GM21367 (cell line): ENCODE measurements at regions not wholly inside any gene's neighbourhood (a gene's known extent, or its start where the extent isn't known, plus 50 kb on each side); places are given as distances from the start of the nearest gene placed in this dataset.
"Not testable (repeated sequence)": the region's sequence is repeated elsewhere in the genome, so short reads cannot be mapped to it uniquely, and the experiment has no call there.

Experiments used
- ATAC-seq: cut with Tn5 transposase; IDR thresholded peaks from one replicate; pipeline ENCODE4 v1.9.1; 2021; ENCODE audit not compliant: unreplicated experiment

GRCh38 chr4:83732114-83732635 lies 196.3 kb downstream of the GPAT3 start:
- ATAC-seq, result no peak

DNA sequence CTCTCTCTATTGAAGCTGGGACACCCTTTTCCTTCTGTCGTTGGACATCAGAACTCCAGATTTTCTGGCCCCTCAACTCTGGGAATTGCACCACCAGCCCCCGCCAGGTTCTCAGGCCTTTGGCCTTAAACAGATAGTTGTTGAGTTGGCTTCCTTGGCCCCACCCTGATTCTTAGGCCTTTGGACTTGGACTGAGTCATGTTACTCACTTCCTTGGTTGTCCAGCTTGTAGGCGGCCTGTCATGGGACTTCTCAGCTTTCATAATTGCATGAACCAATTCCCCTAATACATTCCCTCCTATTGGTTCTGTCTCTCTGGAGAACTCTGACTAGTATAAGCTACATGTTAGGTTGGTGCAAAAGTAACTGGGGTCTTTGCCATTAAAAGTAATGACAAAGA lies 195.7 kb downstream of the GPAT3 start:
- ATAC-seq, result no peak

- ATAC-seq, result not testable (repeated sequence)
These were observed 195.1 kb downstream of the GPAT3 start for GRCh38 chr4:83730958-83731357.

DNA sequence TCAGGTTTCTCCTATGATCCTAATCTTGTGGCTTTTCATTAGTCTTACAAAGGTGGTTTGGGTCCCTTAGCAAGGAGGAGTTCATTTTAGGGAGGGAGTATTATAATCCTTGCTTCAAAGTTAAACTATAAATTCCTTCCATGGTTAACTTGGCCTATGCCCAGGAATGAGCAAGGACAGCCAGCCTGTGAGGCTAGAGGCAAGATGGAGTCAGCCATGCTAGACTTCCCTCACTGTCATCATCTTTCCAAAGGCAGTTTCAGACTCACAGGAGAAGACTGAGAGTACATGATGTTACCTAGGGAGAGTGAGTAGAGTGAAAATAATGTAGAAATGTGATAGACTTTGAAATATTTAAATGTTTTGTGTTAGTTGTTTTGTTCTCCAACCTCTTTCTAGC lies 192.3 kb downstream of the GPAT3 start:
- no peak for ATAC-seq

DNA sequence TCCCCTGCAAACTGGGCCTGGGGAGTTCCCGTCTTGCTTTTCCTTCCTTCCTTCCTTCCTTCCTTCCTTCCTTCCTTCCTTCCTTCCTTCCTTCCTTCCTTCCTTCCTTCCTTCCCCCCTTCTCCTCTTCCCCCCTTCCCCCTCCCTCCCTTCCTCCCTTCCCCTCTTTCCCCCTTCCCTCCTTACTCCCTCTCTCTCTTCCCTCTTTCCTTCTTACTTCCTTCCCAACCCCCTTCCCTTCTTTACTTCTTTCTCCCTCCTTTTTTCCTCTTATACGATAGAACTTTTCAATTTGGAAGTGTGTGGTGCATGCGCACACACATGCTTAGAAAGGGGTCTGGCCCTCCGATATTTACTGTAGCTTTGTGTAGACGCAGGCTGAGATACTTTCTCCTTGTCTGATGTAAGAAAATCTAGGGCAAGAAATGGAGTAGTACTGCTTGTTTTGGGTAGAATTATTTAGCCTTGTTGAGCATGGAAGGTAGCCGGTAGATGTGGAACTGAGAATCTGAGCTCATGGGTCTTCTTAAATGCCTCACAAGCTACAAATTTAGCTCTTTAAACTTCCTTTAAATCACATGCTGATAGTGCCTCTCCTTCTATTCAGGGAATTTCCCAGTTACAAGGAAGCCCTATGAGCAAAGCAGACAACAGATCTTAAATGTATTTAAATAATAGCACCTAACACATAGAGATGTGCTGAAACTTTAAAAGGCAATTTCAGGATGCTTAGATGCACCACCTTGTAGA lies 189.6 kb downstream of the GPAT3 start:
- ATAC-seq, result no peak

- no peak for ATAC-seq
These were observed 188.8 kb downstream of the GPAT3 start for GRCh38 chr4:83724485-83725335.

DNA sequence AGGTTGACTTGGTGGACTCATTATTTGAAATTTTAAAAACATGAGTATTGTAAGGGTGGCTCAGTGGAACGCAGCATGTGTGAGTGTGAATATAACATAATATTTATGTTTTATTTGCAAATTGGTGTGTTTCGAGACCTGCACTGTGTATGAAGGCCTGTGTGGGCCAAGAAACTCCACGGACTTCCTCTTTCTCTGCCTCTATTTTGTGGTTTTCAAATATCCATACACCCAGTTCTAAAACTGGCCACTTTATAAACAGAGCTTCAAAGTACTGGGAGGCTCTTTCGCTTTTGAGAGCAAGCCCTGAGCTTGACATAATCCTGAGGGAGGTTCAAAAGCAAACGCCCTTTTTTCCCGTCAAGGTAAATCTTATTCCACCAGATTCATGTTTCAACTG lies 187.7 kb downstream of the GPAT3 start:
- ATAC-seq, result no peak

GRCh38 chr4:83722730-83723269 lies 186.9 kb downstream of the GPAT3 start:
- ATAC-seq, result no peak

DNA sequence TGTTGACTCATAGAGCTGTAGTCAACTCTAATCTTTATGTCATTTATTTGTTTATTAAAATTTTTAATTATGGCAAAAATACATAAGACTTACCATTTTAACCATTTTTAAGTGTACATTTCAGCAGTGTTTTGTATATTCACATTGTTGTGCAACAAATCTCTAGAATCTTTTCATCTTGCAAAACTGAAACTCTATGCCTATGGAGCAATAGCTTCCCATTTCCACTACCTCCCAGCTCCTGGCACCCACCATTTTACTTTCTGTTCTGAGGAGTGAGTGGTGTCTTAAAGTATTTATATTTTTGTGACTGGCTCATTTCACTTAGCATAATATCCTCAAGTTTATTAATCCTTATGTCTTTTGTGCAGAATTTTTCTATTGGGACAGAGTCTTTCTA lies 181.0 kb downstream of the GPAT3 start:
- no peak for ATAC-seq

GRCh38 chr4:83712890-83713289 lies 177.0 kb downstream of the GPAT3 start:
- no peak for ATAC-seq

- no peak for ATAC-seq
These were observed 173.7 kb downstream of the GPAT3 start for GRCh38 chr4:83709627-83710026.

- ATAC-seq, result no peak
These were observed 172.7 kb downstream of the GPAT3 start for GRCh38 chr4:83708500-83709175.

- ATAC-seq, result no peak
These were observed 168.9 kb downstream of the GPAT3 start for GRCh38 chr4:83704786-83705185.

- no peak for ATAC-seq
These were observed 167.8 kb downstream of the GPAT3 start for GRCh38 chr4:83703752-83704151.

DNA sequence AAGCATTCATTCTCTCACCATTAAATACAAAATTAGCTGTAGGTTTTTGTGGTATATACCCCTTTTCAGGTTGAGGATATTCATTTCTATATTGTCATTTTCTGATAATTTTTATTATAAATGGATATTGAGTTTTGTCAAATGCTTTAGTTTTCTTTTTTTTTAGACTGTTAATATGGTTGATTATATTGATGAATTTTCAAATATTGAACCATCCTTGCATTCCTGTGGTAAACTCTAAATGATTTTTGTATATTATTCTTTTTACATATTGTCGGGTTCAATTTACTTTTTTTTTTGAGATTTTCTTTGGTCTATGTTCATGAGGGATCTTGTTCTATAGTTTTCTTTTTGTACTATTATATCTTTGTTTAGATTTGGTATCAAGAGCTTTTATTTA lies 165.1 kb downstream of the GPAT3 start:
- ATAC-seq, result no peak

DNA sequence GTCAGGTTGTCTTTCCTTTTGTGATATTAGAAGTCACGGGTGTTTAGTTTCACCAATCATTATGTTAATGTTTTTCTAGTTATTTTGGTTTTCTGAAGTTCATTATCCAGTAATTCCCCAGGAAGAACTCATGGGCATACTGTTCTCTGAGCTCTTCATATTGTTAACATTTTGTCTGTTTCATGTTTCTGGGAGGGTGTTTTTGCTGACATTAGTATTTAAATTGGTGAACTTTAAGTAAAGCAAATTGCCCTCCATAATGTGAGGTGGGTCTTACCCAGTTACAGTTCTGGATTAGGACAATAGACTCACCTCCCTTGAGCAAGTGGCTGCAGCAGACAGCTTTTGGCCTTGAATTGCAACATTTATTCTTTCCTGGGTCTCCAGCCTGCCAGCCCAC lies 163.4 kb downstream of the GPAT3 start:
- ATAC-seq, result no peak

- no peak for ATAC-seq
These were observed 156.1 kb downstream of the GPAT3 start for GRCh38 chr4:83692028-83692427.

DNA sequence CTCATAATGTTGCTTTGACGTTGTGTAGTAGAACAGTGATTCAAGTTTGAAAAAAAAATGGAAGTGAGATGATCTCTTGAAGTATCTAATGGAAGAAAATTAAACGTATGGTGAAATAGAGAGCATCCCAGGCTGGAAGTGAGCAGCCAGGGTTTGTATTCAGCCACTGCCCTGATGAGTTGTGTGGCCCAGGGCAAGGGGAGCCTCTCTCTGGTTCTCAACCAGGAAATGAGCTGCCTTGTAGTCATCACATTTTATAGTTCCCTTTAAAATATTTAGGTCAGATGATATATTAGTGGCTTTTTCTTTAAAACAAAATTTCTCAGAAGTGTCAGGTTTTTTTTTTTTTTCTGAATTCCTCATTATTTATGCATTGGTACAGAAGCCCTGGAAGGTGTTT lies 150.3 kb downstream of the GPAT3 start:
- no peak for ATAC-seq

DNA sequence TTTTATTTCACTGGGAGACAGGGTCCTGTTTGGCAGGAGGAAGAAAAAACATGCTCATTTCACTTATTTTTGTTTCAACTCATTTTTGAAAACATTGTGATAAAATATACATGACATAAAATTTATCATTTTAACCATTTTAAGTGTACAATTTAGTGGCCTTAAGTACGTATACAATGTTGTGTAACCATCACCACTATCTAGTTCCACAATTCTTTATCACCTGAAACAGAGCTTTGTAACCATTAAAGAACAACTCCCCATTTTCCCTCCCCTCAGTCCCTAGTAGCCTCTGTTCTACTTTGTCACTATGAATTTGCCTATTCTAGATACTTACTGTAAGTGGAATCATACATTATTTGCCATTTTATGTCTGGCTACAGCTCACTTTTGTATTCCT lies 143.8 kb downstream of the GPAT3 start:
- ATAC-seq, result no peak

DNA sequence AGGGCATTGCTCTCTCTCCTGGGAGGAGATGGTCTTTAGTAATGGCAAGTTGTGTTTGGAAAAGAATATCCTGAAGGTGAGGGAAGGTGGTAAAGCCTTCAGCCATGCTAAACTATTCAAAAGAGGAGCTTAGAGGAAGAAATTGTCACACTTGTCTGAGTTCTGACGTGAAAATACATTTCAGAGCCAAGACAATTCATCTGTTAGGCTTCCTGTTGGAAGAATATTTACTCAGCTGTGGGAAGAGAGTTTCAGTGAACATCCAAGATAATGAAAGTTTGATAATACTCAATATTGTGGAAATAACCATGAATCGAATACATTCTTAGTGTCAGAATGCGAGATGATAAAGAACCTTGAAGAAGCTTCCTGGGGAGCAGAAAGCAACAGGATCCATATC lies 143.3 kb downstream of the GPAT3 start:
- no peak for ATAC-seq

DNA sequence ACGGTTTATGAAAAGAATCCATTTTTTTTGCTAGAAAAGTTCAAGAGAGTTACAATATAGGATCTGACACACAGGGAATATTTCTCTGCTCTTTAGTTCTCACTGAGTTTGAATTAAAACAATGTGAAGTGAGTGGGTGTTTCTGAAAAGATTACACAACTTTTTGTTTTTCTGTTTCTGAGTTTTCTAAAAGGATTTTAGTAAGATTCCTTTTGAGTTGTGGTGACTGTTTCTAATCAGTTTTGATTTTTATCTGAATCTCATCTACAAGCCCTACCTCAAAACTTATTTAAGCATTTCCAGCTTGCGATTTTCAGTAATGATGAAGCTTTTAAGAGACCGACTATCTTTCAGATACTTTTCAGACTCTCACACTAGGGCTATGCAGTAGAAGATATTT lies 141.7 kb downstream of the GPAT3 start:
- no peak for ATAC-seq
